Endodermal cell (in vitro differentiated cells): ENCODE measurements at regions not wholly inside any gene's neighbourhood (a gene's known extent, or its start where the extent isn't known, plus 50 kb on each side); places are given as distances from the start of the nearest gene placed in this dataset.
A peak's percentile ranks its signal among the peaks of the same experiment; 100 is the strongest.
"Not testable (repeated sequence)": the region's sequence is repeated elsewhere in the genome, so short reads cannot be mapped to it uniquely, and the experiment has no call there.

Experiments used
- DNase-seq: peaks from one replicate; pipeline ENCODE4 v3.0.0-alpha.2; 2017
- H3K27ac ChIP-seq: 2 replicates; pipeline ENCODE4 v1.5.1; 2013; ENCODE audit warnings: mild to moderate bottlenecking, low read depth, low read length, moderate library complexity
- H3K27me3 ChIP-seq: 2 replicates; pipeline ENCODE4 v1.6.1; 2013; ENCODE audit warnings: mild to moderate bottlenecking, low read length, moderate library complexity; ENCODE audit not compliant: insufficient read depth, control insufficient read depth, poor library complexity, severe bottlenecking
- H3K36me3 ChIP-seq: 2 replicates; pipeline ENCODE4 v1.7.0; 2013; ENCODE audit warnings: mild to moderate bottlenecking, low read length, moderate library complexity; ENCODE audit not compliant: control insufficient read depth, insufficient read depth
- H3K4me1 ChIP-seq: one replicate; pipeline ENCODE4 v1.7.0; 2013; ENCODE audit warnings: low read length; ENCODE audit not compliant: control insufficient read depth, insufficient read depth
- H3K4me3 ChIP-seq: 2 replicates; pipeline ENCODE4 v1.5.1; 2013; ENCODE audit warnings: mild to moderate bottlenecking, low read length, moderate library complexity
- H3K9ac ChIP-seq: 2 replicates; pipeline ENCODE4 v1.6.1; 2013; ENCODE audit warnings: mild to moderate bottlenecking, low read length, moderate library complexity; ENCODE audit not compliant: poor library complexity, severe bottlenecking; ENCODE audit errors: extremely low read depth
- H3K9me3 ChIP-seq: 2 replicates; pipeline ENCODE4 v1.6.1; 2013; ENCODE audit warnings: mild to moderate bottlenecking, low read length, moderate library complexity; ENCODE audit not compliant: control insufficient read depth
- H3K27ac Mint-ChIP-seq: 2 replicates; pipeline ENCODE4 v1.8.0; 2020; ENCODE audit warnings: mixed read lengths
- H3K27me3 Mint-ChIP-seq: 2 replicates; pipeline ENCODE4 v1.8.0; 2021; ENCODE audit warnings: mild to moderate bottlenecking, mixed read lengths; ENCODE audit not compliant: insufficient read depth
- H3K36me3 Mint-ChIP-seq: 2 replicates; pipeline ENCODE4 v1.8.0; 2020; ENCODE audit warnings: low read depth, mixed read lengths
- H3K4me1 Mint-ChIP-seq: 2 replicates; pipeline ENCODE4 v1.8.0; 2020; ENCODE audit warnings: mixed read lengths
- H3K4me3 Mint-ChIP-seq: 2 replicates; pipeline ENCODE4 v1.8.0; 2020; ENCODE audit warnings: mild to moderate bottlenecking, moderate library complexity, mixed read lengths
- H3K9me3 Mint-ChIP-seq: 2 replicates; pipeline ENCODE4 v1.8.0; 2020; ENCODE audit warnings: mild to moderate bottlenecking, mixed read lengths
- WGBS, 2 experiments: methylation state at CpG; one replicate each; pipeline versions ENCODE4 v1.1.5 to v1.1.7; 2013; ENCODE audit warnings: missing lambda C conversion rate in 2 of 2, mixed read lengths in 1 of 2; ENCODE audit not compliant: insufficient coverage in 1 of 2, insufficient read length in 1 of 2; 5-methylcytosine and 5-hydroxymethylcytosine counted together

- H3K9me3 ChIP-seq = peaks cover 42% of the 10 kb centered on the region
- H3K4me1 Mint-ChIP-seq, H3K4me1 ChIP-seq, H3K27me3 Mint-ChIP-seq, H3K27ac Mint-ChIP-seq, H3K4me3 ChIP-seq, H3K9ac ChIP-seq, H3K27ac ChIP-seq, H3K4me3 Mint-ChIP-seq, H3K27me3 ChIP-seq, H3K36me3 ChIP-seq: not testable (repeated sequence)
- H3K36me3 Mint-ChIP-seq = peaks cover 15% of the 10 kb centered on the region
- H3K9me3 Mint-ChIP-seq = peaks cover 59% of the 10 kb centered on the region
- DNase-seq = peak; percentile 2
- WGBS, 2 experiments = 88 to 90% methylated on average over 4 to 18 of the region's 34 CpGs
These were observed 160.2 kb downstream of the TMEM121 start for GRCh38 chr14:105686462-105687170.

GRCh38 chr14:105687171-105688022, 161.0 kb downstream of the TMEM121 start:
- H3K36me3 ChIP-seq, H3K4me3 ChIP-seq, H3K27me3 Mint-ChIP-seq, H3K27ac ChIP-seq, H3K27me3 ChIP-seq, H3K4me3 Mint-ChIP-seq, H3K4me1 ChIP-seq, H3K27ac Mint-ChIP-seq, H3K4me1 Mint-ChIP-seq, H3K9ac ChIP-seq: not testable (repeated sequence)
- WGBS, 2 experiments = 79 to 83% methylated on average over 5 to 22 of the region's 23 CpGs
- peaks cover 59% of the 10 kb centered on the region for H3K9me3 Mint-ChIP-seq
- DNase-seq = peak; percentile 13
- H3K9me3 ChIP-seq = peaks cover 42% of the 10 kb centered on the region
- H3K36me3 Mint-ChIP-seq = peaks cover 15% of the 10 kb centered on the region

GRCh38 chr14:105688023-105688351, 161.6 kb downstream of the TMEM121 start:
- H3K36me3 ChIP-seq, H3K4me3 Mint-ChIP-seq, H3K27me3 ChIP-seq, H3K27ac Mint-ChIP-seq, H3K27ac ChIP-seq, H3K4me3 ChIP-seq, H3K4me1 Mint-ChIP-seq, H3K4me1 ChIP-seq, H3K27me3 Mint-ChIP-seq, H3K9ac ChIP-seq: not testable (repeated sequence)
- H3K9me3 Mint-ChIP-seq = peaks cover 56% of the 10 kb centered on the region
- peaks cover 15% of the 10 kb centered on the region for H3K36me3 Mint-ChIP-seq
- peak; percentile 10 for DNase-seq
- H3K9me3 ChIP-seq = peaks cover 40% of the 10 kb centered on the region
- WGBS, 2 experiments = 85% methylated on average over 10 of the region's 11 CpGs; no CpG with 5 or more reads in 1 of the 2 experiments

GRCh38 chr14:105688664-105689221, 162.4 kb downstream of the TMEM121 start:
- H3K27me3 Mint-ChIP-seq, H3K4me3 ChIP-seq, H3K4me1 ChIP-seq, H3K4me3 Mint-ChIP-seq, H3K4me1 Mint-ChIP-seq, H3K9ac ChIP-seq, H3K36me3 ChIP-seq, H3K27ac ChIP-seq, H3K27ac Mint-ChIP-seq, H3K27me3 ChIP-seq: not testable (repeated sequence)
- H3K9me3 ChIP-seq = peaks cover 39% of the 10 kb centered on the region
- DNase-seq = peak; percentile 5
- H3K9me3 Mint-ChIP-seq = peaks cover 61% of the 10 kb centered on the region
- 93 to 100% methylated on average over 1 to 4 of the region's 4 CpGs for WGBS, 2 experiments
- peaks cover 15% of the 10 kb centered on the region for H3K36me3 Mint-ChIP-seq
